WTC11 (cell line): ENCODE measurements at regions not wholly inside any gene's neighbourhood (a gene's known extent, or its start where the extent isn't known, plus 50 kb on each side); places are given as distances from the start of the nearest gene placed in this dataset.

Experiments
- CREB1 ChIP-seq: sonication (generic); formaldehyde crosslinking; IDR thresholded peaks from 2 replicates; pipeline ENCODE4 v1.8.0; 2023; ENCODE audit warnings: mild to moderate bottlenecking, missing genetic modification reagents
- KAT7 ChIP-seq: sonication (generic); formaldehyde crosslinking; IDR thresholded peaks from 2 replicates; pipeline ENCODE4 v1.8.1; 2023; ENCODE audit warnings: missing genetic modification reagents, mild to moderate bottlenecking, borderline replicate concordance
- NR3C1 ChIP-seq: sonication (generic); formaldehyde crosslinking; conservative IDR thresholded peaks from 2 replicates; pipeline ENCODE4 v1.8.1; 2023; ENCODE audit warnings: low read depth, mild to moderate bottlenecking, missing genetic modification reagents
- RELA ChIP-seq: sonication (generic); formaldehyde crosslinking; IDR thresholded peaks from 2 replicates; pipeline ENCODE4 v1.8.1; 2022; ENCODE audit warnings: missing genetic modification reagents, mild to moderate bottlenecking, borderline replicate concordance
- TP53 ChIP-seq: sonication (generic); formaldehyde crosslinking; IDR thresholded peaks from 2 replicates; pipeline ENCODE4 v1.8.1; 2023; ENCODE audit warnings: mild to moderate bottlenecking, missing genetic modification reagents
- TF ChIP-seq, protein P1 (sequence below): sonication (generic); formaldehyde crosslinking; conservative IDR thresholded peaks from 2 replicates; pipeline ENCODE4 v1.8.1; 2022; ENCODE audit warnings: mild to moderate bottlenecking, missing genetic modification reagents
- TF ChIP-seq, protein P2 (sequence below): sonication (generic); formaldehyde crosslinking; IDR thresholded peaks from 2 replicates; pipeline ENCODE4 v1.8.1; 2023; ENCODE audit warnings: mild to moderate bottlenecking, missing genetic modification reagents
- TF ChIP-seq, protein P3 (sequence below): fragments of 200-600 bp; IDR thresholded peaks from 2 replicates; pipeline ENCODE4 v1.8.0; 2022; ENCODE audit warnings: antibody characterized with exemption

DNA sequence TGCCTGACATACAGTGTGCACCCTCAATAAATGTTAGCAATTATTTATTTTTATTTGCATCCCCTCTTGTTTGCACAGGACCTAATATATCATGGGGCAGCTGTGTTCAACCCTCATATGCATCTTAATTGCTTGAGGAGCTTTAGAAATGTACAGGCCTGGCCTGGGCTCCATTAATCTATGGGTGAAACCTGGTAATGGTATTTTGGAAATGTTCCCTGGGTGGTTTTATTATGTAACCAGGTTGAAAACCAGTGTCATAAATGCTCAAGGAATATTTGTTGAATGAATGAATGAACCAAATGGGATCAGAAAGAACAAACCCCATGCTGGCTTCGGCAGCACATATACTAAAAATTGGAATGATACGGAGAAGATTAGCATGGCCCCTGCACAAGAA, 84.0 kb upstream of the PICALM start:
- no peak for TF ChIP-seq KAT7
- TF ChIP-seq, protein P1, sequence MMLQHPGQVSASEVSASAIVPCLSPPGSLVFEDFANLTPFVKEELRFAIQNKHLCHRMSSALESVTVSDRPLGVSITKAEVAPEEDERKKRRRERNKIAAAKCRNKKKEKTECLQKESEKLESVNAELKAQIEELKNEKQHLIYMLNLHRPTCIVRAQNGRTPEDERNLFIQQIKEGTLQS = no peak
- TF ChIP-seq TP53 (CRISPR knock-in tag) = no peak
- TF ChIP-seq, protein P2, sequence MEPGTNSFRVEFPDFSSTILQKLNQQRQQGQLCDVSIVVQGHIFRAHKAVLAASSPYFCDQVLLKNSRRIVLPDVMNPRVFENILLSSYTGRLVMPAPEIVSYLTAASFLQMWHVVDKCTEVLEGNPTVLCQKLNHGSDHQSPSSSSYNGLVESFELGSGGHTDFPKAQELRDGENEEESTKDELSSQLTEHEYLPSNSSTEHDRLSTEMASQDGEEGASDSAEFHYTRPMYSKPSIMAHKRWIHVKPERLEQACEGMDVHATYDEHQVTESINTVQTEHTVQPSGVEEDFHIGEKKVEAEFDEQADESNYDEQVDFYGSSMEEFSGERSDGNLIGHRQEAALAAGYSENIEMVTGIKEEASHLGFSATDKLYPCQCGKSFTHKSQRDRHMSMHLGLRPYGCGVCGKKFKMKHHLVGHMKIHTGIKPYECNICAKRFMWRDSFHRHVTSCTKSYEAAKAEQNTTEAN (CRISPR knock-in tag) = no peak
- TF ChIP-seq, protein P3, sequence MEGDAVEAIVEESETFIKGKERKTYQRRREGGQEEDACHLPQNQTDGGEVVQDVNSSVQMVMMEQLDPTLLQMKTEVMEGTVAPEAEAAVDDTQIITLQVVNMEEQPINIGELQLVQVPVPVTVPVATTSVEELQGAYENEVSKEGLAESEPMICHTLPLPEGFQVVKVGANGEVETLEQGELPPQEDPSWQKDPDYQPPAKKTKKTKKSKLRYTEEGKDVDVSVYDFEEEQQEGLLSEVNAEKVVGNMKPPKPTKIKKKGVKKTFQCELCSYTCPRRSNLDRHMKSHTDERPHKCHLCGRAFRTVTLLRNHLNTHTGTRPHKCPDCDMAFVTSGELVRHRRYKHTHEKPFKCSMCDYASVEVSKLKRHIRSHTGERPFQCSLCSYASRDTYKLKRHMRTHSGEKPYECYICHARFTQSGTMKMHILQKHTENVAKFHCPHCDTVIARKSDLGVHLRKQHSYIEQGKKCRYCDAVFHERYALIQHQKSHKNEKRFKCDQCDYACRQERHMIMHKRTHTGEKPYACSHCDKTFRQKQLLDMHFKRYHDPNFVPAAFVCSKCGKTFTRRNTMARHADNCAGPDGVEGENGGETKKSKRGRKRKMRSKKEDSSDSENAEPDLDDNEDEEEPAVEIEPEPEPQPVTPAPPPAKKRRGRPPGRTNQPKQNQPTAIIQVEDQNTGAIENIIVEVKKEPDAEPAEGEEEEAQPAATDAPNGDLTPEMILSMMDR = no peak
- no peak for TF ChIP-seq CREB1
- no peak for TF ChIP-seq RELA
- no peak for TF ChIP-seq NR3C1 (CRISPR knock-in tag)
